ENCODE measurements at regions not wholly inside any gene's neighbourhood (a gene's known extent, or its start where the extent isn't known, plus 50 kb on each side); places are given as distances from the start of the nearest gene placed in this dataset.

- TF ChIP-seq CTCF (IDR thresholded peaks at IDR 0.05 in 8 of 11, conservative IDR thresholded peaks at IDR 0.05 in 3 of 11) = no peak
- no peak for TF ChIP-seq POLR2A (IDR thresholded peaks at IDR 0.05)
- TF ChIP-seq POLR2AphosphoS5 (IDR thresholded peaks at IDR 0.05) = no peak
Observed at GRCh38 chr2:200028998-200029397, 73.6 kb downstream of the MAIP1 start.

All from spleen (tissue), 7 donors.